ENCODE measurements at regions not wholly inside any gene's neighbourhood (a gene's known extent, or its start where the extent isn't known, plus 50 kb on each side); places are given as distances from the start of the nearest gene placed in this dataset.

DNA sequence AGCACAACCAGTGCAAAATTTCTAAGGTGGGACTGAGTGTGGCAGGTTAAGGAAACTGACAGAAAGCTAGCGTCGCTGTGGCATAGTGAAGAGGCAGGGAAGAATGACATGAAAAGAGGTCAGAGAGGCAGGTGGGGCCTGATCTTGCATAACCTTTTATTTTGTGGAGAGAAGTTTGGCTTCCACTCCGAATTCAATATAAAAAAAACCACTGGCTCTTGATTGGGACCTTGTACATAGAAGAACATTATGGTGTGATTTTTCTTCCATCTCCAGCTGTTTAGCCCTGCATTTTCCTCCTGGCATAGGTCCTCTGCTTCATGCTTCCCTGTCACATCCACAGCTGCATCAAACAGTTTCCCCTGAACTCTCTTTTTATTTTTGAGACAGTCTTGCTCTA lies 170.5 kb upstream of the MEOX2 start:
- DNase-seq (ENCODE audit: low read depth), result no peak
- TF ChIP-seq, protein P1, sequence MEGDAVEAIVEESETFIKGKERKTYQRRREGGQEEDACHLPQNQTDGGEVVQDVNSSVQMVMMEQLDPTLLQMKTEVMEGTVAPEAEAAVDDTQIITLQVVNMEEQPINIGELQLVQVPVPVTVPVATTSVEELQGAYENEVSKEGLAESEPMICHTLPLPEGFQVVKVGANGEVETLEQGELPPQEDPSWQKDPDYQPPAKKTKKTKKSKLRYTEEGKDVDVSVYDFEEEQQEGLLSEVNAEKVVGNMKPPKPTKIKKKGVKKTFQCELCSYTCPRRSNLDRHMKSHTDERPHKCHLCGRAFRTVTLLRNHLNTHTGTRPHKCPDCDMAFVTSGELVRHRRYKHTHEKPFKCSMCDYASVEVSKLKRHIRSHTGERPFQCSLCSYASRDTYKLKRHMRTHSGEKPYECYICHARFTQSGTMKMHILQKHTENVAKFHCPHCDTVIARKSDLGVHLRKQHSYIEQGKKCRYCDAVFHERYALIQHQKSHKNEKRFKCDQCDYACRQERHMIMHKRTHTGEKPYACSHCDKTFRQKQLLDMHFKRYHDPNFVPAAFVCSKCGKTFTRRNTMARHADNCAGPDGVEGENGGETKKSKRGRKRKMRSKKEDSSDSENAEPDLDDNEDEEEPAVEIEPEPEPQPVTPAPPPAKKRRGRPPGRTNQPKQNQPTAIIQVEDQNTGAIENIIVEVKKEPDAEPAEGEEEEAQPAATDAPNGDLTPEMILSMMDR (IDR thresholded peaks at IDR 0.05; ENCODE audit: control insufficient read depth, extremely low read depth, insufficient read depth), result no peak
- H3K4me3 ChIP-seq (ENCODE audit: low read depth, low read length), result no peak overlapping the region

DNA sequence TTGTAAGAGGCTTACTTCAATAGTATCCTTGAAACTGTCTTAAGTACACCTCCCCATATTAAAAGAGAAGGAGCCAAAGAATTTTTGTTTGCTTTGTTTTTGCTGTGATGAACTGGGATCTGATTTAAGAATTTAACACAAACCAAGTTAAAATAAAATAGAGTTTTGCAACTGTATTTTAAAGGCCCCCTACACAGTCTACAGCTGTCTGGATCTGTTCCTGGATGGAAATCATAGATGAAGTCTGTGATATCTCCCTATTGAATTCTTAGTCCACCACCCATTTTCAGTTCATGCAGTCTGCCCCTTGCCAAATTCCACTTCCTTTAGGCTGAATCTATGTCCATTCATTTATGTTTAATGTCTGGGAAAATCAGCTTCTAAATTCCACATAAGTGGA lies 169.8 kb upstream of the MEOX2 start:
- DNase-seq (ENCODE audit: low read depth), result no peak
- H3K4me3 ChIP-seq (ENCODE audit: low read depth, low read length), result no peak overlapping the region
- TF ChIP-seq, protein P1 (IDR thresholded peaks at IDR 0.05; ENCODE audit: control insufficient read depth, extremely low read depth, insufficient read depth), result no peak

DNA sequence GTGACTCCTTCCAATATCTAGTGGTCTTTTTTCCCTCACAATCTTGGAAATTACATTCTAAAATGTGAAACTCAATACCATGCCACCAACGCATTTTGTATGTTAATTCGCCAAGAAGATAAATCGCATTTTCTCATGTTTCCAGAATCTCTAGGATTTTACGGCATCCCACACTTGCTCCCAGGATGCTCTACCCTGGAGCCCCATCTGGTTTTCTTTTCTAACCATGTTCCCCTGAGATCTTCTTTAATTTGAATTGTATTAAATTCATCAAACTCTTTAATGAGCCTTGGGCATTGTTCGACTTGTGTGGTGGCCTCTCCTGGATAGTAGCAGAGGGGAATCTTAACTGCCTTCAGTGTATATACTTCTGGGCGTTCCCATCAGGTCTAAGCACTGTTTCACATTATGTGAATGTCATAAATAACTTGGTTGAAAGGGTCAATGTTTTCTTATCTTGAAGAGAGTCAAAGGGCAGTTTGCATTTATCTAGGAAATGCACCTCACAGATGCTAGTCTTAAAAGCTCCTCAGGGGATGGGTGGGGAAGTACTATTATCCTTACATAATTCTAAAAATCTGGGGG lies 169.1 kb upstream of the MEOX2 start:
- DNase-seq (ENCODE audit: low read depth), result no peak
- TF ChIP-seq, protein P1 (IDR thresholded peaks at IDR 0.05; ENCODE audit: control insufficient read depth, extremely low read depth, insufficient read depth), result no peak
- H3K4me3 ChIP-seq (ENCODE audit: low read depth, low read length), result no peak overlapping the region

DNA sequence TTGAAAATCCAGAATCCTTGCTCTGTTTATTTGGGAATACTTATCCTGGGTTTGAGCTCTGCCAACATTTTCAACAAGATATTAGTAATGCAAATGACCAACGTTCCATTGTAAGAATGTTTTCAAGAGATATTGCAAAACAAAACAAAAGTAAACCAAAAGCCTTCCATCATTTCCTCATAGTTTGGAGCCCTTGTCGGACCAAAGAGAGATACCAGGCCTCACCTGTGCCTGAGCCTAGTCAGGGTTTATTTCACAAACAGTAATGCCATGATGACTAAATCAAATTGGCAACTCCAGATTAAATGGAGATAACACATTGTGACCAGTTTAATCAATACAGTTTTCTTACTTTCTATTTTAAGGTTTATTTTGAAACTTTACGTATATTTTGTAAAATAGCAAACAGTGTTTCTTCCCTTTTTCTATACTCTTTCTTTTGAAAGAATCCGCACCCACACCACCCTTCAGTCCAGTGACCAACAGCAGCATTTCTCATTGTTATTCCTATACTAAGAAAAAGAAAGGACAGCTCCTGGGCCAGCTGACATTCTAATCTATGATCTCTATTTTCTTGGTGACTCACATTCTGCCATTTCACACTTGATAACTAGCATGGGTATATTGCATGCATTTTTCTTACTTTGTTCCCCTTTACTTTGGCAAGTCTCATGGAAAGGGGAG lies 168.5 kb upstream of the MEOX2 start:
- TF ChIP-seq, protein P1 (IDR thresholded peaks at IDR 0.05; ENCODE audit: control insufficient read depth, extremely low read depth, insufficient read depth), result no peak
- no peak overlapping the region for H3K4me3 ChIP-seq (ENCODE audit: low read depth, low read length)
- DNase-seq (ENCODE audit: low read depth), result no peak

DNA sequence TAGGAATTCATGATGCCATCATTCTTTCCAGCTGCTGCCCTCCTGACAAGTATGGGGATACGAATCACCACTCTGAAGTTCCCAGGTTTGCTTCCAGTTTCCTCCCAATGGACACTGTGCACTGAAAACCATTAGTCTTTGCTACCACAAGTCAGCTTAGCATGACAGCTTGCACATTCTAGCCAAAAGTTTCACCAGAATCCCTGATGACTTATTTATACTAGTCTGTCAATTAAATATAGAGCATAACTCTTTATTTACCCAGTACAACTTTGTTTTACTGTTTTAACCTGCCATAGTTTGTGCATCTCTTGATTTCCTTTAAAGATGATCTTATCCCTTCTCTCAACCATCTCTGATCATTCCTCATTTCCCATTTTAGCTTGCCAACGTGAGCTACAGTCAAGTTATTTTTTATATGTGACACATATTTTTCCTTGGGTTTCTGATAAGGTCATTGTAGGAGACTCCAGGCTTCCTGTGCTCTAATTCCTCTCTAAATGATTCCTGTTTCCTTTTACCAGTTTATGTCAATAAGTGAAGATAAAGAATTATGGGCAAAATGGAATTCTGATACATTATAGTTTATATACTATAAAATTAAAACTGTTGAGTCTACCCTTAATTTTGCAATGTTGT lies 167.5 kb upstream of the MEOX2 start:
- no peak for DNase-seq (ENCODE audit: low read depth)
- H3K4me3 ChIP-seq (ENCODE audit: low read depth, low read length), result no peak overlapping the region
- TF ChIP-seq, protein P1 (IDR thresholded peaks at IDR 0.05; ENCODE audit: control insufficient read depth, extremely low read depth, insufficient read depth), result no peak

DNA sequence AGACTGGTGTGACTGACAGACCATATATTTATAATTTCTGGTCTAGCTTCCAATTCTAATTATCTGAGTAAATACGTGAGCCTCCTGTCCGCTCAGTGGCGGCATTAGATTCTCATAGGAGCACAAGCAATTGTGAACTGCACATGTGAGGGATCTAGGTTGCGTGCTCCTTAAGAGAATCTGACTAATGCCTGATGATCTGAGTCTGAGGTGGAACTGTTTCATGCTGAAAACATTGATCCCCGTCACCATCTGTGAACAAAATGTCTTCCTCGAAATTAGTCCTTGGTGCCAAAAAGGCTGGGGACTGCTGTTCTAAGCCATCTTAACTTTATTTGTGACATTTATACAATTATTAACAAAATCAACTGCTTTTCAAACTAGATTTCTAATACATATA lies 164.7 kb upstream of the MEOX2 start:
- TF ChIP-seq, protein P1 (IDR thresholded peaks at IDR 0.05; ENCODE audit: control insufficient read depth, extremely low read depth, insufficient read depth), result no peak
- no peak for DNase-seq (ENCODE audit: low read depth)
- H3K4me3 ChIP-seq (ENCODE audit: low read depth, low read length), result no peak overlapping the region

Data from LNCaP clone FGC (cell line).